Type B pancreatic cell (in vitro differentiated cells): ENCODE measurements at regions not wholly inside any gene's neighbourhood (a gene's known extent, or its start where the extent isn't known, plus 50 kb on each side); places are given as distances from the start of the nearest gene placed in this dataset.

Source experiments
- DNase-seq: peaks from one replicate; pipeline ENCODE4 v3.0.0; 2021; ENCODE audit warnings: mixed read lengths; ENCODE audit not compliant: unreplicated experiment; ENCODE audit errors: extremely low spot score
- H3K27ac Mint-ChIP-seq: 2 replicates; pipeline ENCODE4 v1.8.0; 2021; ENCODE audit warnings: mild to moderate bottlenecking, mixed read lengths
- H3K27me3 Mint-ChIP-seq: 2 replicates; pipeline ENCODE4 v1.8.0; 2021; ENCODE audit warnings: mixed read lengths
- H3K36me3 Mint-ChIP-seq: 2 replicates; pipeline ENCODE4 v1.8.0; 2021; ENCODE audit warnings: mixed read lengths
- H3K4me1 Mint-ChIP-seq: one replicate; pipeline ENCODE4 v1.8.0; 2021; ENCODE audit warnings: mixed read lengths; ENCODE audit not compliant: unreplicated experiment
- H3K4me3 Mint-ChIP-seq: 2 replicates; pipeline ENCODE4 v1.8.0; 2021; ENCODE audit warnings: mild to moderate bottlenecking, mixed read lengths
- H3K9me3 Mint-ChIP-seq: 2 replicates; pipeline ENCODE4 v1.8.0; 2021; ENCODE audit warnings: mixed read lengths
- CTCF ChIP-seq: fragments of 200-600 bp; sonication (generic); conservative IDR thresholded peaks from 2 replicates; pipeline ENCODE4 v1.5.0; 2021; ENCODE audit warnings: antibody characterized with exemption, mild to moderate bottlenecking

- peaks cover 9% of the 10 kb centered on the region for H3K27me3 Mint-ChIP-seq
- DNase-seq, result peak; percentile 6
Measured at GRCh38 chr2:105553538-105554196, 154.8 kb upstream of the FHL2 start.

GRCh38 chr2:105546628-105546974, 147.8 kb upstream of the FHL2 start:
- Mint-ChIP-seq H3K27me3 (peaks cover 3% of the 10 kb centered on the region), H3K4me1 (peaks cover 4% of the 10 kb centered on the region), H3K27ac (no peak overlapping the region), H3K36me3 (no peaks in the 10 kb centered on the region), H3K4me3 (no peak overlapping the region), H3K9me3 (no peaks in the 10 kb centered on the region)
- peak; percentile 20 for DNase-seq
- no peak for TF ChIP-seq CTCF

More at GRCh38 chr2:105553538-105554196, 154.8 kb upstream of the FHL2 start:
- no peak overlapping the region for H3K4me3 Mint-ChIP-seq
- H3K36me3 Mint-ChIP-seq, result no peaks in the 10 kb centered on the region
- no peak for TF ChIP-seq CTCF
- H3K4me1 Mint-ChIP-seq, result no peaks in the 10 kb centered on the region
- H3K9me3 Mint-ChIP-seq, result no peaks in the 10 kb centered on the region
- no peak overlapping the region for H3K27ac Mint-ChIP-seq

- peak; percentile 93 for TF ChIP-seq CTCF
- H3K36me3 Mint-ChIP-seq, result no peaks in the 10 kb centered on the region
- H3K4me1 Mint-ChIP-seq, result peaks cover 4% of the 10 kb centered on the region
- peak; percentile 71 for DNase-seq
- no peak overlapping the region for H3K4me3 Mint-ChIP-seq
- no peaks in the 10 kb centered on the region for H3K9me3 Mint-ChIP-seq
- peaks cover 3% of the 10 kb centered on the region for H3K27me3 Mint-ChIP-seq
- no peak overlapping the region for H3K27ac Mint-ChIP-seq
Measured at GRCh38 chr2:105545730-105546627, 147.1 kb upstream of the FHL2 start.

DNA sequence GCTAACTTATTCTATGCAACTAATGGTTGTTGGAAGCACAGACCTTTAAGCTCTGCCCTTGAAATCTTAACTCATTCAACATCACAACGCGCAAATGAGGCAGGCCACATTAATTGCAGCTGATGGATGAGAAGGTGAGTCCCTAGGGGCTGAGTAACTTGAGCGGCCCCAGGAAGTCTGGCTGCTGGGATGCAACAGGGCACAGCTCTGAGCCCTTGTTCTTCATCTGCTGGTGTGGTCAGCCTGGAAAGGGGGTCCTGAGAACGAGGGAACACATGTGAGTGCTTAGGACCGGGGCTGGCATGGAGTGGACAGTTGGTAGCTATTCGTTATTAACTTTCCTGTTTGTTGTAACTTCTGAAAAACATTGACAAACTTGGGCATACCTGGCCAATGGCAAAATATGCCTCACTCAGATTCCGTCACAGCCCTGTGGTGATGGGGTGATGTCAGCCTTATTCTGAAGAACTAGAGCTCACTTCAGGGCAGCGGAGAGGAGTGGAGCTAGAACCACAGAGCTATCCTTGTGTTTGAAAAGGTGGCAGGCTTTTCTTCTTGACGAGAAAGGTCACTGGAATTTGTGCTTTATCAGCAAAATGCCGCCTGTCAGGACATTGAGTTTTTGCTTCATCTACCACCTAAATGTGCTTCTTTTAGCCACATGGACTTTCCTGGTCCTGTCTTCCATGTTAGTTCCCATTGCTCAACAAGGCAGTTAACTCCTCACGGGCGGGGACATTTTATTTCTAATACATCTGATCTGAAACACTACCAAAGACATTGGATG, 145.9 kb upstream of the FHL2 start:
- Mint-ChIP-seq H3K4me3 (no peak overlapping the region), H3K36me3 (no peaks in the 10 kb centered on the region), H3K9me3 (no peaks in the 10 kb centered on the region), H3K27ac (no peak overlapping the region), H3K4me1 (peaks cover 4% of the 10 kb centered on the region), H3K27me3 (peaks cover 3% of the 10 kb centered on the region)
- TF ChIP-seq CTCF, result no peak
- no peak for DNase-seq

GRCh38 chr2:105541189-105542050, 142.6 kb upstream of the FHL2 start:
- TF ChIP-seq CTCF, result no peak
- peak; percentile 39 for DNase-seq
- Mint-ChIP-seq H3K9me3 (no peaks in the 10 kb centered on the region), H3K4me3 (no peak overlapping the region), H3K27ac (no peak overlapping the region), H3K27me3 (peaks cover 12% of the 10 kb centered on the region), H3K4me1 (peaks cover 8% of the 10 kb centered on the region), H3K36me3 (no peaks in the 10 kb centered on the region)
